Fibroblast of the conjunctiva (primary cell): ENCODE measurements at regions not wholly inside any gene's neighbourhood (a gene's known extent, or its start where the extent isn't known, plus 50 kb on each side); places are given as distances from the start of the nearest gene placed in this dataset.

Experiments
- DNase-seq: peaks from one replicate; pipeline ENCODE4 v3.0.0-alpha.2; 2010; ENCODE audit warnings: low read depth

- no peak for DNase-seq
These were observed 154.5 kb downstream of the OAT start for GRCh38 chr10:124264271-124264670.

GRCh38 chr10:124263726-124264125, 155.0 kb downstream of the OAT start:
- no peak for DNase-seq

- DNase-seq = no peak
These were observed 155.8 kb downstream of the OAT start for GRCh38 chr10:124262971-124263370.

GRCh38 chr10:124262234-124262865, 156.4 kb downstream of the OAT start:
- DNase-seq = no peak

GRCh38 chr10:124259139-124259825, 159.4 kb downstream of the OAT start:
- DNase-seq = no peak

- DNase-seq = no peak
These were observed 160.9 kb downstream of the OAT start for GRCh38 chr10:124257781-124258180.

- DNase-seq = no peak
These were observed 162.6 kb downstream of the OAT start for GRCh38 chr10:124256151-124256550.

- no peak for DNase-seq
These were observed 162.2 kb upstream of the CHST15 start for GRCh38 chr10:124255556-124255955.

GRCh38 chr10:124254490-124254889, 161.1 kb upstream of the CHST15 start:
- no peak for DNase-seq

- peak; percentile 28 for DNase-seq
These were observed 159.6 kb upstream of the CHST15 start for GRCh38 chr10:124253006-124253405.

- DNase-seq = no peak
These were observed 158.8 kb upstream of the CHST15 start for GRCh38 chr10:124252097-124252715.

GRCh38 chr10:124251317-124252065, 158.1 kb upstream of the CHST15 start:
- DNase-seq = no peak

- DNase-seq = no peak
These were observed 157.1 kb upstream of the CHST15 start for GRCh38 chr10:124250506-124250905.

GRCh38 chr10:124249812-124250432, 156.5 kb upstream of the CHST15 start:
- no peak for DNase-seq

GRCh38 chr10:124249196-124249595, 155.8 kb upstream of the CHST15 start:
- DNase-seq = no peak

- DNase-seq = no peak
These were observed 155.0 kb upstream of the CHST15 start for GRCh38 chr10:124248056-124249045.

GRCh38 chr10:124245806-124246440, 152.5 kb upstream of the CHST15 start:
- no peak for DNase-seq

GRCh38 chr10:124245191-124245590, 151.8 kb upstream of the CHST15 start:
- DNase-seq = no peak

- no peak for DNase-seq
These were observed 151.0 kb upstream of the CHST15 start for GRCh38 chr10:124244256-124244877.

- no peak for DNase-seq
These were observed 150.3 kb upstream of the CHST15 start for GRCh38 chr10:124243702-124244121.
